ENCODE measurements at regions not wholly inside any gene's neighbourhood (a gene's known extent, or its start where the extent isn't known, plus 50 kb on each side); places are given as distances from the start of the nearest gene placed in this dataset.

- H3K4me3 ChIP-seq = no peak overlapping the region
- H3K9ac ChIP-seq = no peak overlapping the region
- no peak overlapping the region for H3K27ac ChIP-seq
- H3K4me2 ChIP-seq = no peak overlapping the region
- H3K4me1 ChIP-seq = no peaks in the 10 kb centered on the region
- H3K27me3 ChIP-seq = no peaks in the 10 kb centered on the region
- no peaks in the 10 kb centered on the region for H3K9me3 ChIP-seq (replicated peaks in 1 of 11)
- TF ChIP-seq Cebpa-rat (IDR thresholded peaks at IDR 0.05) = no peak
- no peaks in the 10 kb centered on the region for H3K36me3 ChIP-seq
- H4K20me1 ChIP-seq = no peaks in the 10 kb centered on the region
Measured at GRCh38 chr6:79864421-79864820, 82.9 kb downstream of the ELOVL4 start.

- no peak overlapping the region for H3K4me2 ChIP-seq
- no peaks in the 10 kb centered on the region for H4K20me1 ChIP-seq
- H3K36me3 ChIP-seq = no peaks in the 10 kb centered on the region
- no peaks in the 10 kb centered on the region for H3K27me3 ChIP-seq
- no peak overlapping the region for H3K9ac ChIP-seq
- H3K4me3 ChIP-seq = no peak overlapping the region
- no peaks in the 10 kb centered on the region for H3K9me3 ChIP-seq (replicated peaks in 1 of 11)
- no peak for TF ChIP-seq Cebpa-rat (IDR thresholded peaks at IDR 0.05)
- H3K27ac ChIP-seq = no peak overlapping the region
- H3K4me1 ChIP-seq = no peaks in the 10 kb centered on the region
Measured at GRCh38 chr6:79864001-79864400, 83.4 kb downstream of the ELOVL4 start.

GRCh38 chr6:79863566-79863965 is 83.8 kb downstream of the ELOVL4 start:
- Histone ChIP-seq H3K9ac (no peak overlapping the region), H4K20me1 (no peaks in the 10 kb centered on the region), H3K36me3 (no peaks in the 10 kb centered on the region), H3K27ac (no peak overlapping the region), H3K27me3 (no peaks in the 10 kb centered on the region), H3K4me2 (no peak overlapping the region), H3K9me3 (replicated peaks in 1 of 11) (no peaks in the 10 kb centered on the region), H3K4me3 (no peak overlapping the region), H3K4me1 (no peaks in the 10 kb centered on the region)
- TF ChIP-seq Cebpa-rat (IDR thresholded peaks at IDR 0.05) = no peak

GRCh38 chr6:79862711-79863110 is 84.6 kb downstream of the ELOVL4 start:
- H3K36me3 ChIP-seq = no peaks in the 10 kb centered on the region
- no peak overlapping the region for H3K27ac ChIP-seq
- H3K9me3 ChIP-seq (replicated peaks in 1 of 11) = no peaks in the 10 kb centered on the region
- no peak overlapping the region for H3K4me2 ChIP-seq
- H3K9ac ChIP-seq = no peak overlapping the region
- TF ChIP-seq Cebpa-rat (IDR thresholded peaks at IDR 0.05) = no peak
- no peaks in the 10 kb centered on the region for H3K27me3 ChIP-seq
- H3K4me1 ChIP-seq = no peaks in the 10 kb centered on the region
- H4K20me1 ChIP-seq = no peaks in the 10 kb centered on the region
- H3K4me3 ChIP-seq = no peak overlapping the region

- Histone ChIP-seq H3K9ac (no peak overlapping the region), H3K27me3 (no peaks in the 10 kb centered on the region), H3K4me2 (no peak overlapping the region), H4K20me1 (no peaks in the 10 kb centered on the region), H3K9me3 (replicated peaks in 1 of 11) (no peaks in the 10 kb centered on the region), H3K36me3 (no peaks in the 10 kb centered on the region), H3K27ac (no peak overlapping the region), H3K4me1 (no peaks in the 10 kb centered on the region), H3K4me3 (no peak overlapping the region)
- TF ChIP-seq Cebpa-rat (IDR thresholded peaks at IDR 0.05) = no peak
Measured at GRCh38 chr6:79862126-79862525, 85.2 kb downstream of the ELOVL4 start.

- no peak overlapping the region for H3K4me3 ChIP-seq
- no peaks in the 10 kb centered on the region for H3K9me3 ChIP-seq (replicated peaks in 1 of 11)
- H4K20me1 ChIP-seq = no peaks in the 10 kb centered on the region
- no peaks in the 10 kb centered on the region for H3K27me3 ChIP-seq
- TF ChIP-seq Cebpa-rat (IDR thresholded peaks at IDR 0.05) = no peak
- H3K4me1 ChIP-seq = no peaks in the 10 kb centered on the region
- H3K27ac ChIP-seq = no peak overlapping the region
- no peaks in the 10 kb centered on the region for H3K36me3 ChIP-seq
- H3K4me2 ChIP-seq = no peak overlapping the region
- no peak overlapping the region for H3K9ac ChIP-seq
Measured at GRCh38 chr6:79861023-79861422, 86.3 kb downstream of the ELOVL4 start.

GRCh38 chr6:79847426-79847825 is 99.9 kb downstream of the ELOVL4 start:
- Histone ChIP-seq H3K9ac (no peak overlapping the region), H3K9me3 (replicated peaks in 1 of 11) (no peaks in the 10 kb centered on the region), H3K36me3 (no peaks in the 10 kb centered on the region), H3K27me3 (no peaks in the 10 kb centered on the region), H3K4me3 (no peak overlapping the region), H4K20me1 (no peaks in the 10 kb centered on the region), H3K4me1 (no peaks in the 10 kb centered on the region), H3K4me2 (no peak overlapping the region), H3K27ac (no peak overlapping the region)
- TF ChIP-seq Cebpa-rat (IDR thresholded peaks at IDR 0.05) = no peak

GRCh38 chr6:79842376-79843040 is 104.8 kb downstream of the ELOVL4 start:
- Histone ChIP-seq H3K27ac (no peak overlapping the region), H4K20me1 (no peaks in the 10 kb centered on the region), H3K4me3 (no peak overlapping the region), H3K4me2 (no peak overlapping the region; a peak in 1 of 22 replicates), H3K36me3 (no peaks in the 10 kb centered on the region), H3K9ac (no peak overlapping the region), H3K9me3 (replicated peaks in 1 of 11) (no peaks in the 10 kb centered on the region), H3K4me1 (peaks cover 0 to 9% (median 0%) of the 10 kb centered on the region in 10 experiments; a peak in 3 of 20 replicates), H3K27me3 (no peaks in the 10 kb centered on the region)
- no peak for TF ChIP-seq Cebpa-rat (IDR thresholded peaks at IDR 0.05)

GRCh38 chr6:79841577-79842375 is 105.6 kb downstream of the ELOVL4 start:
- Histone ChIP-seq H3K9ac (no peak overlapping the region), H3K4me2 (peak overlapping the region in 1 of 11 experiments; percentile 30; a peak in 1 of 22 replicates), H3K4me3 (no peak overlapping the region)

GRCh38 chr6:79838851-79839250 is 108.5 kb downstream of the ELOVL4 start:
- Histone ChIP-seq H3K27me3 (no peaks in the 10 kb centered on the region), H3K4me3 (no peak overlapping the region), H3K9me3 (replicated peaks in 1 of 11) (no peaks in the 10 kb centered on the region), H3K4me2 (no peak overlapping the region), H3K9ac (no peak overlapping the region), H3K36me3 (no peaks in the 10 kb centered on the region), H4K20me1 (no peaks in the 10 kb centered on the region), H3K4me1 (peaks cover 0 to 9% (median 0%) of the 10 kb centered on the region in 10 experiments; a peak in 3 of 20 replicates), H3K27ac (no peak overlapping the region)
- no peak for TF ChIP-seq Cebpa-rat (IDR thresholded peaks at IDR 0.05)

More at GRCh38 chr6:79841577-79842375, 105.6 kb downstream of the ELOVL4 start:
- no peaks in the 10 kb centered on the region for H3K36me3 ChIP-seq
- peaks cover 0 to 9% (median 0%) of the 10 kb centered on the region in 10 experiments; a peak in 3 of 20 replicates for H3K4me1 ChIP-seq
- TF ChIP-seq Cebpa-rat (IDR thresholded peaks at IDR 0.05) = no peak
- H4K20me1 ChIP-seq = no peaks in the 10 kb centered on the region
- no peaks in the 10 kb centered on the region for H3K9me3 ChIP-seq (replicated peaks in 1 of 11)
- H3K27me3 ChIP-seq = no peaks in the 10 kb centered on the region
- H3K27ac ChIP-seq = no peak overlapping the region
